ENCODE measurements at regions not wholly inside any gene's neighbourhood (a gene's known extent, or its start where the extent isn't known, plus 50 kb on each side); places are given as distances from the start of the nearest gene placed in this dataset.

- Histone ChIP-seq H3K36me3 (ENCODE audit: control insufficient read depth, insufficient read depth, low read length) (no peaks in the 10 kb centered on the region), H3K4me2 (ENCODE audit: insufficient read depth, low read length) (no peak overlapping the region), H3K9ac (ENCODE audit: insufficient read depth in 1 of 2, low read depth in 2 of 2, low read length in 2 of 2) (no peak overlapping the region), H3K27me3 (ENCODE audit: control insufficient read depth in 2 of 2, insufficient read depth in 2 of 2, low read length in 2 of 2) (no peaks in the 10 kb centered on the region), H3K4me3 (no peak overlapping the region), H3K9me1 (ENCODE audit: control insufficient read depth, insufficient read depth, low read length) (no peaks in the 10 kb centered on the region), H4K20me1 (replicated peaks; ENCODE audit: control insufficient read depth, insufficient read depth, low read length) (no peaks in the 10 kb centered on the region), H3K27ac (ENCODE audit: extremely low read depth, low read depth, low read length) (no peak overlapping the region), H2AFZ (ENCODE audit: low read depth, low read length) (no peak overlapping the region), H3K4me1 (replicated peaks in 1 of 2; ENCODE audit: control insufficient read depth in 2 of 2, insufficient read depth in 2 of 2, low read length in 2 of 2) (no peaks in the 10 kb centered on the region), H3K79me2 (ENCODE audit: control insufficient read depth, insufficient read depth, low read length) (no peaks in the 10 kb centered on the region), H3K9me3 (replicated peaks; ENCODE audit: control insufficient read depth, insufficient read depth, low read depth, low read length) (no peaks in the 10 kb centered on the region; the same call in 1 of the 2 replicates)
- in situ Hi-C loops (cut with MboI): no loop called here
- intact Hi-C loops (cut with micrococcal nuclease): no loop called here
- WGBS (ENCODE audit: insufficient coverage, low coverage, missing lambda C conversion rate): 0% methylated on average over 3 of the region's 3 CpGs
- TF ChIP-seq NKRF (IDR thresholded peaks at IDR 0.05; ENCODE audit: borderline replicate concordance): no peak
- no peak for TF ChIP-seq NEUROD1 (IDR thresholded peaks at IDR 0.05; ENCODE audit: borderline replicate concordance, low read depth, low read length, partially characterized antibody)
- no peak for TF ChIP-seq ZNF444 (CRISPR knock-in tag; IDR thresholded peaks at IDR 0.05)
- ChIA-PET POLR2A (no interaction called here), CTCF (ENCODE audit: low intra/inter-chr PET ratio) (no interaction called here)
- no peak for ATAC-seq
- no TSS peak for BruUV-seq (replicated peaks)
- DNase-seq (ENCODE audit: extremely low read depth in 1 of 4, low spot score in 3 of 4): no peak
- FAIRE-seq: no peak
Measured at GRCh38 chr12:19964549-19964948, 403.8 kb upstream of the PDE3A start.

All from K562 (cell line).